HG02970 (cell line): ENCODE measurements at regions not wholly inside any gene's neighbourhood (a gene's known extent, or its start where the extent isn't known, plus 50 kb on each side); places are given as distances from the start of the nearest gene placed in this dataset.
"Not testable (repeated sequence)": the region's sequence is repeated elsewhere in the genome, so short reads cannot be mapped to it uniquely, and the experiment has no call there.

Experiments
- ATAC-seq: cut with Tn5 transposase; IDR thresholded peaks from one replicate; pipeline ENCODE4 v1.9.1; 2021; ENCODE audit warnings: mild to moderate bottlenecking, moderate library complexity, moderate number of reproducible peaks; ENCODE audit not compliant: unreplicated experiment, low FRiP score

DNA sequence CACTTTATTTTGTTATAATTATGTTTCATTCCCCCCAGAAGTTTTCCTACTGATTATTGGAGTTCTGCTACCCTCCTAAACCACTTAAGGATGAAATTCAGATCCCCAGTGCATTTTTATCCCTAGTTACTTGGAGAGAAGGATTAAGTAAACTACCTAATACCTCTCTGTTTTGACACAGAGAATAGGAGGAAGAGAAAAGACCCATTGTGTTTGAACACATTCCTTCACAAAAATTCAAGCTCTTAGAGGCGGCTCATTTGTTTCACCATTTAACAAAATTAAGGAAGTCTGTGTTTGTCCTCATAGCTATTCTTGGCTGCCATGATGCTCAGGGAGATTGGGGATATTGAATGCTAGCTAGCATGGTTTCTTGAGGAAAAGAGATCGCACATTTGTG lies 492.6 kb downstream of the EBF1 start:
- no peak for ATAC-seq

DNA sequence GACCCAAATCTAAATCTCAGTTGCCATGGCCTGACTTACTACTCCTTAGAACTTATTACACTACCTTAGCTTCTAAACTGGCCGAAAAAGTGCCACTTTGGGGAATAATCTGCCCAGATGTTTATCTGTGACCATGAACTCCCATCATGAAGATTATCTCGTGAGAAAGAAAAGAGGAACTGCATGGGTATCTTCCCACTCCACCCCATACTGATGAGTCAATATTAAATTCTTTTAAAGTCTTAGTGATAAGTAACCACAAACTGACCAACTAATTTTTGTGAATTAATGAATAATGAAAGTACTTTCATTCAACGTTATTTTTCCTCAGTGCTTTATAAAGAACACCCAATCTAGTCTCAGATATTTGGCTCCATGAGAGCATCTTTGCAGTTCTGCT lies 493.5 kb downstream of the EBF1 start:
- no peak for ATAC-seq

DNA sequence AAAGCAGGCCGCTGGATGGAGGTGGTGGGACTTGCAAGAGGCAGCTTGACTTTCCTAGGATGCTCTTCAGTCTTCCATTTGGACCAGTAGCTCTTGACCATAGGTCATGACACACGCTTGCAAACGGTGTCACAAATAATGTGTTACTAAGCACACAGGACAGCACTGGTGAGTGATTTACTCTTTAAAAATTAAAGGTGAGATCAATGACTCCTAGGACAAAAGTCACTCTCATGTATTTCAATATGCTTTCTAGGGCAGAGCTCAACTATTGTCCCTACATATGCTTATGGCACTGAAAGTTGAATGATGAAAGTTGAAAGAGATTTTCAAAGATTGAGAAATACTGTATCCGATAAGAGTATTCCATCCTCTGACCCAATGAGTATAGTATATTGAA lies 496.7 kb downstream of the EBF1 start:
- ATAC-seq: no peak

DNA sequence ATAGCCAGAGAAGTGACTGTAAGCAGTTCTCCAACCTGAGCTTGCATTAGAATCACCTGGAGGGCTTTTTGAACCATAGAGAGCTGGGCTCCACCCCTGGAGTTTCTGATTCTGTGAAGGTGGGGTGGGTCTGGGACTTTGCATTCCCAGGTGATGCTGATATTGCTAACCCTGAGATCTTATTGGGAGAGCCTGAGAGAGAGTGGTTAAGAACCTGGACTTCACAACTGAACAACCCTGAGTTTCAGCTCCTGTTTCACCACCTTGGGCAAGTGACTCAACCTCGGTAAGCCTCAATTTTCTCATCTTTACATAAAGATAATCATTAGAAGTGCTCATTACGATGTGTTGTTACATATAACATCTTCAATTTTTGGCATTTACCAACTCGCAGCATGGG lies 498.6 kb downstream of the EBF1 start:
- no peak for ATAC-seq

DNA sequence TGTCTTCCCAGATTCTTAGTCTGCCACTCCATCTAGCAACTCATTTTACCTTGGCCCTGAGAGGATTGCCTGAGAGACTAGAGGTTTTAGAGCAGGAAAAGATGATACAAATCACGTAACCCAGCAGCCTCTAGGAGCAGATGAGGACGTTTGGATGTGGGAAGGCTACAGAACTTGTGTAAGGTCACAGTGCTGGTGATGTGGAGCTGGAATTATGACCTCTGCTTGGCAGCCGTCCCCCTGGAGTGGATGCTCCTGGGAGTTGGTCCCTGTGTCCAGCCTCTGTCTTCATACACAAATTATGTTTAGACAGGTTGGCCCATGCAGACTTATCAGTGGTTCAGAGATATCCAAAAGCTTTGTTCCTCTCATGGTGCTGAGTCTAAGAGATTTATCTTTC lies 499.0 kb downstream of the EBF1 start:
- ATAC-seq: no peak

DNA sequence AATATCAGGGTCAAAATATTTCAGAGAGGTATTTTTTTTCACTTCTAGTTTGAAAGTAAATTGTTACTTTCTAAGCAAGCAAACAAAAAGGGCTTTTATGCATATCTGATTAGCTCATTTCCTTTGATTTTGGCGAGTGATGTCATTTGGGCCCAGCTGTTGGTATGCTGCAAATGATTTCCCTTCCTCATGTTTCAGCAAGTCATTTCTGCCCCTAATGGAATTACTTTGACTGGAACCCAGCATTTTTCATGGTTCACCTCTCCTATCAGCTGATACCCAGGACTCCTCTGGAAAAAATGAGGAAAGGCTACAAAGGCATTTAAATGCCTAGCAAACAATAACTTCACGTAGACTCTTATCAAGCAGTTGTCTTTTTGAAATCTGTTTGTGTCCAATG lies 500.6 kb downstream of the EBF1 start:
- no peak for ATAC-seq

DNA sequence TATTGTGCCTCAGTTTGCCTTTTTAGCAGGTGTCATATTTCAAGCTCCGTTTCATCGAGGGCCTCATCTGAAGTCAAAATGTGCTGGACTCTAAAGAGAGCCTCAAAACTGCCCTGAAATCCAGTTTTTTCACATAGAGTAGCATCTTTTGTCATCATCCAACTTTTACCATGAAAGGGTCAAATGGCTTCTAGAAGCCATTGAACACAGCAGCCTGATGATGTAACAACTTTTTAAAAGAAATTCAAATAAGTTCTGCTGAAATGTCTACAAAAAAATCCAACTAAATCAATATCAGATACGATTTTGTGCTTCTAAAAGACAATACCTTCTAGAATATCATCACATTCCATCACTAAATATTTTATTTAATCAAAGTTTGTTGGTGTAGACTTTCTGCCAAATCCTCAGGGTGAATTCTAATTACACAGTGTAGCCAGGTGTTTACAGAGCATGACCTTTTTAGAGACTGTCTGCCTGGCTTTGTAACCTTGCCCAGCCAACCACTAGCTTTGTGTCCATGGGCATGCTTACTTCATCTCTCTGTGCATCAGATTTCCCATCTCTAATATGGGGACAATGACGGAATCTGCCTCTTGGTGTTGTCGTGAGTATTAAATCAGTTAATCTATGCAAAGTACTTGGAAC lies 505.0 kb downstream of the EBF1 start:
- ATAC-seq: no peak

DNA sequence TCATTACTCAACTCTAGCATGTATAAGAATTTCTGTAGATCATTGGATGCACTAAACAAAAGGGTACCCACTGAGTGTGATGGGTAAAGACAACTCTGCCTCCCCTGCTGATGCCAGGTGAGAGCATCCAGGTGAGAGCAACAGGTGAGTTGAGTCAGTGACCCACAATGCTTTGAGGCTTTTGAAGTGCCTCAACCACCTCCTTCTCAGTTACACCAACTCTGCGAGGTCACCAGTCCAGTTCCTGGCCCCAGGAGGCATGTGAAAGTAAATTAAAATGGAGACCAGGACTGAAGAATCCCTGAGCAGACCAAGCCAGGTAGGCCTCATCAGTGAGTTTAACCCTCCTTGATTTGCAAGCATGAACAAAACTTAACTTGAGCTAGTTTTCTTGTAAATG lies 505.8 kb downstream of the EBF1 start:
- no peak for ATAC-seq

DNA sequence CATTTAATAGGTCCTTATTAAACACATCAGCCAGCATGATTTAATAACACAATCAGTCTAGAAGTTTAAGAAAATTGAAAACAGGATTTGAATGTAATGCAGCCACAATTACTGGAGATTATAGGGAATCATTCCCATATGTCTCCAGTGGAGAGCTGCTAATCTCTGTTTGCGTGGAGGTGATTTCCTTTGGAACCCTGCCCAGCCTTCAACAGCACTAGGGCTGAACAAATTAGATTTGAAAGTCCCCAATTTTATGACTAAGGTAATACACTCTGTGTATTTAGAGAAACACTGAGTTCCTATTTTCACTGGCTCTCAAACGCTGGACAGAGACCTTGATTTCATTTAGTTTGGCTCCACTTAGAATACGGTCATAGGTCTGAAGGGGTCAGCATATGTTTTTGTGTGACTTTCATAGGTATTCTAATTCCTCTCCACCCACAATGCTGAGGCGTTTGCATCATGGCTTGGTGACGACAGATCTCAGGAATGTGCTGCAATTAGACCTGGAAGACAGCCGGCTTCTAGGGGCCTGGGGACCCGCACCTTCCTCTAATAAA lies 508.3 kb downstream of the EBF1 start:
- no peak for ATAC-seq

DNA sequence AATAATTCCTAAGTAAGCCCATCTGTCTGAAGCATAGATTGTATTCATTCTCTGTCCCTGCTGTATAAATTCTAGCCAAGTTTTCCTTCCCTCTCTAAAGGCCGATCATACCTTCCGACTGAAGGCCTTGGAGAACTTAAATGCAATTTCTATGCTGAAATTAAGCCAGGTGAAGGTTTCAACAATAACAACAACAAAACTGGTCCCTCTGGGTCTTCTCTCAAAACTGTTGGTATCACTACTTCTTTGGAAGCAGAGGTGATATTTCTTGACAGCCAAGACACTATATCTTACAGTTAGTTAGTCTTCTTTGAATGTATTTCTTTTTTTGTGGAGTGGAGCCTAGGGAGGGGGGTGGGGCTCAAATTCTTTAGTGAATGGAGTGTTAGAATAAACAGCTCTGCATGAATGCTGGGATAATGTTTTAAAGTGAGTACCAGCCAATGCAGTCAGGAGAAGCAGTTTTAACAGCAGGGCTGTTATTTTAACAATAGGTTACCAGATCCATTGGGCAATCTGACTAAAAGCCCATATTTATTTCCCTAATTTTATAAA lies 508.9 kb downstream of the EBF1 start:
- ATAC-seq: no peak

DNA sequence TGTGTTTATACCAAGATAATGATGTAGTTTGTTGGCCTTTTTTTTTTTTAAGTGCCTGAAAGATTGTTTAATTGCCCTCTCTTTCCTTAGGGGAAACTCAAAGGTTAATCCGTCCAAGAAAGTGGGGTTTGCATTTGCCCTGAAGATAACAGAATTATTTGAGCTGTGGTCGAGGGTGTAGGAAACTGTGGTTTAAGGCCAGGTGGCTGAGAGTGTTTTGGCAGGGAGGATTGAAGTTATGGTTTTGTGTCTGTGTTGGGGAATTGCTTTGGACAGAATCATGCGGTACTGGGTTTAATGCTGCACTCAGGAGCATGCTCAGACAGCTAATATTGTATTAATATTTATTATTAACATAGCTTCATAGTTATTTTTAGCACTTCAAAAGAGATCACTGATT lies 509.8 kb downstream of the EBF1 start:
- ATAC-seq: no peak

DNA sequence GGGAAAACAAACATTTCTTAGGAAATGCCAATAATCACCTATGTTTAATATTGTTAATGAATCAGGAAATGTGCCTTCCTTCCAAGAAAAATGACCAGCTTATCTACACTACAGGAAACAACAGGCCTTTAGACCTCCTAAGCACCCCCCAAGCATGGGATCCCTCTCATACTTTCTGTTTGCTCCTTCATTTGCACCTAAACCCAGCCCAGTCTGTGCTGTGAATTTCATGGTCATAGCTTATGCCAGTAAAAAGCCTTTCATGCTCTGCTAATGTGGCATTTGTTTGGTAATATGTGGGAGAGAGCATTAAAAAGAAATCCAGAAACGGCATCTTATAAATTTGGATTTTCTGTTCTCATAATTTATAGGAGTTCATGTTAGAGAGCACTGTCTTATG lies 511.1 kb downstream of the EBF1 start:
- ATAC-seq: no peak

DNA sequence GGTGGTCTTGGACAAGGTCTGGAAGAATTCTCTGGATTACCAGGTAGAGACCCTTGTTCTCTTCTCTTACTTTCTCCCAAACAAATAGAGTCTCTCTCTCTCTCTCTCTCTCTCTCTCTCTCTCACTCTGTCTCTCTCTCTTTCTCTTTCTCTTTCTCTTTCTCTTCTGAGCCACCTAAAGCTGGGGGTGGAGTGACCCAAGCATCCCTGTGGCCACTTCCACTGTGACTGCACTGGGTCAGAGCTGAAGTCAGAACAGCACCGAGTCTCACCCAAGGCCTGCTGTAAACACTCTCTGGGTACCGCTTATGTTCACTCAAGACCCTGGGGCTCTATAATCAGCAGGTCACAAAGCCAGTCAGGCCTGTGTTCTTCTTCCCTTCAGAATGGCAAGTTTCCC lies 513.7 kb downstream of the EBF1 start:
- ATAC-seq: no peak

DNA sequence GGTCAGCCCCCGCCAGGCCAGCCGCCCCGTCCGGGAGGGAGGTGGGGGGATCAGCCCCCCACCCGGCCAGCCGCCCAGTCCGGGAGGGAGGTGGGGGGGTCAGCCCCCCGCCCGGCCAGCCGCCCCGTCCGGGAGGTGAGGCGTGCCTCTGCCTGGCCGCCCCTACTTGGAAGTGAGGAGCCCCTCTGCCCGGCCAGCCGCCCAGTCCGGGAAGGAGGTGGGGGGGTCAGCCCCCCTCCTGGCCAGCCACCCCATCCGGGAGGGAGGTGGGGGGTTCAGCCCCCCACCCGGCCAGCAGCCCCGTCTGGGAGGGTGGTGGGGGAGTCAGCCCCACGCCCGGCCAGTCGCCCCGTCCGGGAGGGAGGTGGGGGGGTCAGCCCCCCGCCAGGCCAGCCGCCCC lies 517.0 kb downstream of the EBF1 start:
- ATAC-seq: not testable (repeated sequence)

DNA sequence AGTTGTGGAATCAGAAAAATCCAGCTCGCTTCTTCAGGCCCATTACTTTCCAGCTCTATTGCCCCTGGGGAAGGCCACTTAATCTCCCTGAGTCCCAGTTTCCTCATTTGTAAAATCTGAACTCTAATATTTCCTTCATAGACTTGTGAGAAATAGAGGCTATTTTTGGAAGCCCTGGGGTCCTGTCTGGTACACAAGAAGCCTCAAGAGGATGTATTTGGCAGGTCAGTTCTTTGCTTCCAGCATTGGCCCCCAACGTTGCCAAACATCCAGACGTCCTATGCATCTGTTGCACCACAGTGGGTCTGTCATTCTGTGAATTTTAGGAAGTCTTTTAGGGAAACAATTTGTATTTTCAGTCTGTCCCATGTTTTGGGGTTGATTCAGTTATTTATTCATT lies 525.9 kb downstream of the EBF1 start:
- ATAC-seq: no peak

DNA sequence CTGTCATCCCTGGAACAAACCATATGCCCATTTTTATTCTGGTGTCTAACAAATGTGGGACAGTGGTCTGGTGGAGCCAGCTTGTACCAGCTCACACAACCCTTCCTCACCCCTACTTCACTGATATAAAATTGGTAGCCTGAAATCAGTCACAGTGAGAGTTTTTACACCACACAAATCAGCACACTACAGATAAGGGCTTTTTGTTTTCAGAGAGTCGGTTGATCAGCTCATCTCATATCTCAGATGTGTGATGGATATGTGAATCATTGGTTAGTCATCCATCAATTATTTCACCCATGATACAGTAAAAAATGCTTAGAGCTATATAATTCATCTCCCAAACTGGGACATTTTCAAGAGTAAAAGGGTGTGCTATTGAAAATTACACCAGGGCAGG lies 529.2 kb downstream of the EBF1 start:
- no peak for ATAC-seq

DNA sequence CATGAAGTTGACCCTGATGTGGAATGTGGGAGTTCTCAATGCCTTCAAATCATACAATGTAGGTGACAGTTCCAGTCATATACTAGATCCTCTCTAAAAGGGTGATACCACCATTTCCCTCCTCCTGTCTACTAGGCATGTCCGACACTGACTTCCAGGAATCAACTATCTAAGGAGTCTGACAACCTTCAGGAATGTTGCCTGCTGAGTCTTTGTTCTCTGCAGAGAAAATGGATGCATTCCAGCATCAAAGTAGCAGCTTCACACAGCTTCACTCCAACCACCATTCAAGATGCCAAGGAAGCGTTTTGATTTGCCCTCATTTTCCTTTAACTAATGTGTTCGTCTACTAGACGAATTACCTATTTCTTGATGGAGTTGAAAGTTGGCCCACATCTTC lies 530.2 kb downstream of the EBF1 start:
- ATAC-seq: no peak

DNA sequence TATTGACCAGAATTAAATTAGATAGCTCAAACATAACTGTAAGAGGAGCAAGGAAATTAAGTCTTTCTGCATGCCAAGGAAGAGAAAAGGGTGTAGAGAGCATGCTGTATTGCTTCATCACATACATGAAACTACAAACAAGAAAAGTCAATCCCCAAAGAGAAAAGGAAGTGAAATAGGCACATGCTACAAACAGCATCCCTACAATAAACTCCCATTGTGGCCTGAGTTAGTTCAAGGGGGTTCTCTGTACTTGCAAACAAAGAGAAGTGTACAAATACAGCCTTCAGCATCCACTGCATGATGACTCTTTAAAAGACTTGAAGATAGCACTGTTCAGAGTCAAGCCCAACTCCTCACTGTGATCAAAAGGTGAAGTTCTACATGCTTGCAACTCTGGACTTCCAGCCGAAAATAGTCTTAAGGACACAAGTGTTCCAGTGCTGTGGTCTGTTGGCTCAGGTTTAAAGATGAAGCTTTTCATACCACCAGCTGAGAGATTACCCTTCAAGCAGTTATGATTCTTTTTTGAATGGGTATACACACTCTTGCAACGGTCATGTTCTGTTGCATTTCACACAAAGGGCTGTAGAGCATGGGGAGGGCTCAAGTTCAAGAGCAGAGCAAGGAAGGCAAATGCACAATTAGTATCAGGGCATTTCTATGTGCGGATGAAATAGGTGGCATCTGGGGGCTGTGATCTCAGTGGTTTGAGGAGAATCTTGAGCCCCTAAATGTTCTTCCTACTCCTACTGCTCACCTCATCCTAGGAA lies 534.5 kb downstream of the EBF1 start:
- no peak for ATAC-seq

DNA sequence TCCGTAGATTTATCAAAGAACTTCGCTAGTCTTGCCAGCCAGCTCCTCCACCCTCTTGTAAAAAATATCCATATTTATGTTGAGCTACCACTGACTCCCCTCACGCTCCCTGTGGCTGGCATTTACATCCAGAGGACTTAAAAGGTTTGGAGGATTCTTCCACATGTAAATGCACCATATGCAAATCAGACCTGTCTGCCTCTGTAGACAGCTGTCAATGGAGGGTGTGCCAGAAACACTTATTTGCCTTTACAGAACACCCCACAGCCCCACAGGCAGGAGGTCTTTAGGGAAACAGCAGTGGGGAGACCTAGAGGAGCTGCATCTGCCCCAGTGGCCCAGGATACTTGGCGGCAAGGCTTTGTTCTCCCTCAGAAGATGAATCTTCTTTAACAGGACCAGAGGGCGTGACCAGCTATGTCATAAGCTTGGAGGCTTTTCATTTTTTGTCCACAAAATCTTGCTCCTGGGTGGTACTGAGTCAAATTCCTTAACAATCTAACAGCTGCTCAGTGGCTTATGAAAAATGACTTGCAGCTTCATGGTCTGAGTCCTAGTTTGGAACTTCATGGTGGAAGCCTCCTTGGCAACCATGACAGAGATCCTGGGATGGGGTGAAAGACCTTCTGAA lies 535.8 kb downstream of the EBF1 start:
- no peak for ATAC-seq

DNA sequence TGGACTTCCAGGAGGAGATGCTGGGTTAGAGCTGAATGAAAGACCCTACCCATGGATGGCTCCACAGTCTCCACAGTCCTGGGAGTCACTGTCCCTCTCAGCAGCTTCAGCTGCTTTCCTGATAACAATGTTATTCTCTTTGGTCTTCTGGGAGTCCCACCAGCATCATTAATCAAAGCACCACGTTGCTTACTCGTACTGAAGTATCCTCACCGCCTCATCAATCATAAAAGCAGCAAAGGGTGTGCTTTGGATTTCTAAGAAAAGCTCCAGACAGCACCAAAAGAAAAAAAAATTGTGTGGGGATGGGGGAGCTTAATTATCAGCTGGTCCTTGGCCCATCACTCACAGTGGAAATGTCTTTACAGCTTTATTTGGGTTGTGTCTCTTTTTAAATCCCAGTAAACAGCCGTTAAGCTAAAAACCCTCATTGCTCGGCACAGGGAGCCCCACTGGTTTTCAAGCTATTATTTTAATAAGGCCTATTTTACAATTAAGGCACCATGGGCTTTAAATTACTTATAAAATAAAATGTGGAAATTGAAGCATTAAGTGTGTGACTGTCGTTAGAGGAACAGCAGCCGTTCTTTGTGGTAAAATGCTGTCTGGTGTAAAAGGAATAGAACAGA lies 538.0 kb downstream of the EBF1 start:
- no peak for ATAC-seq

DNA sequence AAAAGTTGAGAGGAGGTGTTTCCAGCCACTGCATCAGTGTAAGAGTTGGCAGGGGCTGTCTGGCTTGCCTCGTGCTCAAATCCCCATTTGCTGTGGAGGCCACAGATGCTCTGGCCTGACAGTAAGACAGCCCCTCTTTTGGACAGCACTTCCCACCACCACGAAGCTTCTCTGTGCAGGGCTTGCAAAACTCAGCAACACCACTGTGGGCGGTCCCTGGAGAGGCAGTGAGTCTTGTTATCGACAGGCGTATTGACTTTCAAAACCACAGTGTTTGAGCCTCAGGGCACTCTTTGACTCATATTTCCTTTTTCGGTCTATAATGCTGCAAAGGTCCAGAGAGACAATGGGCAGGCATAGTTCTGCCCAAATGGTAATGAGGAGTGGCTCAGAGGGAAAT lies 539.5 kb downstream of the EBF1 start:
- peak; percentile 94 for ATAC-seq
